Caco-2 (cell line): ENCODE measurements at regions not wholly inside any gene's neighbourhood (a gene's known extent, or its start where the extent isn't known, plus 50 kb on each side); places are given as distances from the start of the nearest gene placed in this dataset.

ENCODE experiments used
- BruUV-seq: library from RNA; stranded (reverse); fragments of 400-500 nt; replicated peaks from 2 replicates; lab custom pipeline; 2021; lab: Mats Ljungman, UMichigan
- CTCF ChIA-PET: fragments of 300-600 bp; sonication (Branson Sonifier 250); formaldehyde crosslinking; loops from one replicate; lab custom pipeline; 2022; ENCODE audit warnings: antibody characterized with exemption; lab: Charles Lee
- POLR2A ChIA-PET: fragments of 300-600 bp; sonication (Branson Sonifier 250); formaldehyde crosslinking; loops from one replicate; lab custom pipeline; 2022; ENCODE audit warnings: antibody characterized with exemption; lab: Charles Lee
- DNase-seq, 2 experiments: peaks; one replicate each; pipeline versions ENCODE4 v3.0.0 to v3.0.0-alpha.2; 2020 to 2022
- H3K27me3 ChIP-seq: replicated peaks from 2 replicates; pipeline ENCODE4 v1.6.0; 2011; ENCODE audit warnings: low read length; ENCODE audit not compliant: control insufficient read depth, insufficient read depth
- H3K36me3 ChIP-seq: 2 replicates; pipeline ENCODE4 v1.5.1; 2011; ENCODE audit warnings: low read length; ENCODE audit not compliant: control insufficient read depth, insufficient read depth
- H3K4me1 ChIP-seq: fragments of 250-450 bp; sonication (Bioruptor Pico); 2 replicates; pipeline ENCODE4 v1.5.1; 2020; ENCODE audit warnings: mild to moderate bottlenecking
- H3K4me3 ChIP-seq: 2 replicates; pipeline ENCODE4 v1.5.1; 2011; ENCODE audit warnings: low read depth, mild to moderate bottlenecking, control low read depth, low read length
- H3K9me3 ChIP-seq: fragments of 250-450 bp; sonication (Bioruptor Pico); 2 replicates; pipeline ENCODE4 v1.5.1; 2020; ENCODE audit warnings: mild to moderate bottlenecking, moderate library complexity
- H3K27ac Mint-ChIP-seq: one replicate; pipeline ENCODE4 v1.8.0; 2022; ENCODE audit warnings: mixed read lengths; ENCODE audit not compliant: unreplicated experiment
- H3K27me3 Mint-ChIP-seq: one replicate; pipeline ENCODE4 v1.8.0; 2022; ENCODE audit warnings: mixed read lengths; ENCODE audit not compliant: insufficient read depth, unreplicated experiment
- H3K36me3 Mint-ChIP-seq: one replicate; pipeline ENCODE4 v1.8.0; 2022; ENCODE audit warnings: mild to moderate bottlenecking, mixed read lengths; ENCODE audit not compliant: insufficient read depth, unreplicated experiment
- H3K4me1 Mint-ChIP-seq: one replicate; pipeline ENCODE4 v1.8.0; 2022; ENCODE audit warnings: low read depth, mixed read lengths; ENCODE audit not compliant: unreplicated experiment
- H3K4me3 Mint-ChIP-seq: one replicate; pipeline ENCODE4 v1.8.0; 2022; ENCODE audit warnings: mild to moderate bottlenecking, moderate library complexity, mixed read lengths; ENCODE audit not compliant: unreplicated experiment
- H3K9me3 Mint-ChIP-seq: one replicate; pipeline ENCODE4 v1.8.0; 2022; ENCODE audit warnings: mixed read lengths; ENCODE audit not compliant: unreplicated experiment
- CTCF ChIP-seq, 2 experiments: fragments of 200-600 bp in 1 of 2; IDR thresholded peaks; 1 replicate in 1 of 2; 2 replicates in 1 of 2; pipeline versions ENCODE4 v1.5.1 to v1.8.0; 2011 to 2022; ENCODE audit warnings: antibody characterized with exemption in 1 of 2, control low read depth in 1 of 2, inconsistent platforms in 1 of 2, low read depth in 1 of 2, low read length in 1 of 2, mild to moderate bottlenecking in 1 of 2, moderate library complexity in 1 of 2; ENCODE audit not compliant: insufficient read depth in 1 of 2, severe bottlenecking in 1 of 2, unreplicated experiment in 1 of 2
- intact Hi-C: fragments of 100-400 bp; cut with micrococcal nuclease; formaldehyde crosslinking; loops from one replicate; pipeline ENCODE4 v1.10.0; 2022; ENCODE audit not compliant: unreplicated experiment

- Mint-ChIP-seq H3K4me3 (no peak overlapping the region), H3K36me3 (no peaks in the 10 kb centered on the region), H3K4me1 (no peaks in the 10 kb centered on the region), H3K27me3 (peaks cover 32% of the 10 kb centered on the region), H3K9me3 (no peaks in the 10 kb centered on the region), H3K27ac (no peak overlapping the region)
- H3K4me1 ChIP-seq, result no peaks in the 10 kb centered on the region
- H3K36me3 ChIP-seq, result no peaks in the 10 kb centered on the region
- no peak for TF ChIP-seq CTCF (IDR thresholded peaks at IDR 0.05; ENCODE audit: insufficient read depth in 1 of 2, low read depth in 1 of 2, low read length in 1 of 2, severe bottlenecking in 1 of 2, unreplicated experiment in 1 of 2)
- DNase-seq, result no peak
- CTCF ChIA-PET, result no interaction called here
- H3K4me3 ChIP-seq, result no peak overlapping the region
- intact Hi-C loops, result no loop called here
- BruUV-seq, result no TSS peak
- H3K27me3 ChIP-seq, result no peaks in the 10 kb centered on the region; the same call in 1 of the 2 replicates
- POLR2A ChIA-PET, result no interaction called here
- H3K9me3 ChIP-seq, result no peaks in the 10 kb centered on the region
These were observed 396.2 kb downstream of the ZSWIM6 start for GRCh38 chr5:61728287-61728686.

GRCh38 chr5:61730866-61731265, 398.8 kb downstream of the ZSWIM6 start:
- Histone ChIP-seq H3K4me1 (no peaks in the 10 kb centered on the region), H3K4me3 (no peak overlapping the region), H3K36me3 (no peaks in the 10 kb centered on the region), H3K9me3 (no peaks in the 10 kb centered on the region), H3K27me3 (no peaks in the 10 kb centered on the region; the same call in 1 of the 2 replicates)
- H3K4me3 Mint-ChIP-seq, result no peak overlapping the region
- H3K36me3 Mint-ChIP-seq, result no peaks in the 10 kb centered on the region
- peaks cover 24% of the 10 kb centered on the region for H3K27me3 Mint-ChIP-seq
- DNase-seq, result no peak
- no TSS peak for BruUV-seq
- no peak overlapping the region for H3K27ac Mint-ChIP-seq
- POLR2A ChIA-PET, result no interaction called here
- no peak for TF ChIP-seq CTCF (IDR thresholded peaks at IDR 0.05; ENCODE audit: insufficient read depth in 1 of 2, low read depth in 1 of 2, low read length in 1 of 2, severe bottlenecking in 1 of 2, unreplicated experiment in 1 of 2)
- no peaks in the 10 kb centered on the region for H3K9me3 Mint-ChIP-seq
- CTCF ChIA-PET, result no interaction called here
- intact Hi-C loops, result no loop called here
- H3K4me1 Mint-ChIP-seq, result no peaks in the 10 kb centered on the region

GRCh38 chr5:61731267-61731945, 399.3 kb downstream of the ZSWIM6 start:
- Histone ChIP-seq H3K36me3 (no peaks in the 10 kb centered on the region), H3K4me3 (no peak overlapping the region), H3K27me3 (no peaks in the 10 kb centered on the region; the same call in 1 of the 2 replicates), H3K4me1 (no peaks in the 10 kb centered on the region), H3K9me3 (no peaks in the 10 kb centered on the region)
- POLR2A ChIA-PET, result no interaction called here
- peaks cover 21% of the 10 kb centered on the region for H3K27me3 Mint-ChIP-seq
- no peak for DNase-seq
- no peak overlapping the region for H3K27ac Mint-ChIP-seq
- no peak overlapping the region for H3K4me3 Mint-ChIP-seq
- BruUV-seq, result no TSS peak
- no peak for TF ChIP-seq CTCF (IDR thresholded peaks at IDR 0.05; ENCODE audit: insufficient read depth in 1 of 2, low read depth in 1 of 2, low read length in 1 of 2, severe bottlenecking in 1 of 2, unreplicated experiment in 1 of 2)
- intact Hi-C loops, result no loop called here
- no peaks in the 10 kb centered on the region for H3K36me3 Mint-ChIP-seq
- no peaks in the 10 kb centered on the region for H3K9me3 Mint-ChIP-seq
- no peaks in the 10 kb centered on the region for H3K4me1 Mint-ChIP-seq
- CTCF ChIA-PET, result no interaction called here
